Cardiac fibroblast (primary cell): ENCODE measurements at regions not wholly inside any gene's neighbourhood (a gene's known extent, or its start where the extent isn't known, plus 50 kb on each side); places are given as distances from the start of the nearest gene placed in this dataset.

ENCODE experiments used
- DNase-seq, 2 donors: peaks; one replicate each; pipeline versions ENCODE4 v3.0.0 to v3.0.0-alpha.2; 2010; ENCODE audit warnings: low read depth in 2 of 2
- H3K4me3 ChIP-seq, 2 donors: replicated peaks in 1 of 2; 1 replicate in 1 of 2; 2 replicates in 1 of 2; pipeline ENCODE4 v1.5.1; 2011; ENCODE audit warnings: low read depth in 2 of 2, low read length in 2 of 2, mild to moderate bottlenecking in 2 of 2, moderate library complexity in 1 of 2
- TF ChIP-seq, protein P1 (sequence below): IDR thresholded peaks from one replicate; pipeline ENCODE4 v1.5.1; 2011; ENCODE audit warnings: low read depth, mild to moderate bottlenecking, low read length, inconsistent platforms

DNA sequence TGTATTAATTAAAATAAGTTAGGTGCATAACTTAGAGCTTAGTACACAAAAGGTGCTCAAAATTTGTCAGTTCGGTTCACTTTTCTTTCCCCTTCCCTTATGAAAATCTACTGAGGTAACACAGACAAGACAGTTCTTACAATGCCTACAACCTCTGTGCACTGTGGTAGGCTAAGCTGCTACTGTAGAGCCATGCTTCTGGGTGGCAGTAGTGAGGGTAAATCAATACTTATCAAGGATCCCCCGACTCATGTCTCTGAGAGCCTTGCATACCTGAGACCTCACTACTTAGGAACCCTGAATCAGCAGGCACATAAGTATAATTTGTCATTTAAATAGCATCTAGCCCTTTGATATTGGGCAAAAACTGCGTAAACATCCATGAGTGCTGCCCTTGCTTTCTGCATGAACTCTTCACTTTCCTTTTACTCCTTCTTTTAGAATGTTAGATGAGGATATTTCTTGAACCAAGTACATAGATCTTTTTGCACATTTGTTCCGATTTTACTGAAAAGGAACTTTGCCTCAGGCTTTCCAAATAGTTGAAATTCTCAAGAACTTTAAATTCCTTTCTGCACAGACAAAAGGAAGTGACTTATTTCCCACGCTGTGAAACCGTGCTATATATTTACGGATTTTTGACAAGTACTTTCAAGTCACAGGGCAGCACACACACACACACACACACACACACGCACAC, 234.4 kb downstream of the TRIB2 start:
- TF ChIP-seq, protein P1, sequence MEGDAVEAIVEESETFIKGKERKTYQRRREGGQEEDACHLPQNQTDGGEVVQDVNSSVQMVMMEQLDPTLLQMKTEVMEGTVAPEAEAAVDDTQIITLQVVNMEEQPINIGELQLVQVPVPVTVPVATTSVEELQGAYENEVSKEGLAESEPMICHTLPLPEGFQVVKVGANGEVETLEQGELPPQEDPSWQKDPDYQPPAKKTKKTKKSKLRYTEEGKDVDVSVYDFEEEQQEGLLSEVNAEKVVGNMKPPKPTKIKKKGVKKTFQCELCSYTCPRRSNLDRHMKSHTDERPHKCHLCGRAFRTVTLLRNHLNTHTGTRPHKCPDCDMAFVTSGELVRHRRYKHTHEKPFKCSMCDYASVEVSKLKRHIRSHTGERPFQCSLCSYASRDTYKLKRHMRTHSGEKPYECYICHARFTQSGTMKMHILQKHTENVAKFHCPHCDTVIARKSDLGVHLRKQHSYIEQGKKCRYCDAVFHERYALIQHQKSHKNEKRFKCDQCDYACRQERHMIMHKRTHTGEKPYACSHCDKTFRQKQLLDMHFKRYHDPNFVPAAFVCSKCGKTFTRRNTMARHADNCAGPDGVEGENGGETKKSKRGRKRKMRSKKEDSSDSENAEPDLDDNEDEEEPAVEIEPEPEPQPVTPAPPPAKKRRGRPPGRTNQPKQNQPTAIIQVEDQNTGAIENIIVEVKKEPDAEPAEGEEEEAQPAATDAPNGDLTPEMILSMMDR, result no peak
- peak; percentile 71 to 75 for DNase-seq
- H3K4me3 ChIP-seq, result no peak overlapping the region

- TF ChIP-seq, protein P1, result no peak
- DNase-seq, result no peak
- H3K4me3 ChIP-seq, result no peak overlapping the region
Observed at GRCh38 chr2:12951657-12951973, 234.9 kb downstream of the TRIB2 start.

GRCh38 chr2:12953596-12953995, 236.9 kb downstream of the TRIB2 start:
- DNase-seq, result no peak
- TF ChIP-seq, protein P1, result no peak
- H3K4me3 ChIP-seq, result no peak overlapping the region

DNA sequence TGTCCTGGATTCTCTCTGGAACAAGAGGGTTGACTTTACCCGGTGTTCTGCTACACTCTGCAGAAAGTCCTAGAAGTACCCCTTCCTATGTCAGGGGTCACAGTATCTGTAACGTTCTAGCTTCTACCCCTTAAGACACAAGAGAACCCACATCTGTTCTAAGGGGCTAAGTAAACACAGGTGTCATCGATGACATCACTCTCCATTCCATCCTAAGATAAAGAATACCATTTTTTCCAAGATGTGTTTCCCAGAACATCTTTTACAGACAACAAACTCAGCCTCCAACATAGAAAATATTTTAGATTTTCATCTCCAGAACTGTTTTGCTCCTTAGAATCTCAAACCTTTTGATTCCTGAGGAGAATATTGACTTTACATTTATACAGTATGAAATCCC, 239.1 kb downstream of the TRIB2 start:
- no peak overlapping the region for H3K4me3 ChIP-seq
- TF ChIP-seq, protein P1, result no peak
- no peak for DNase-seq

DNA sequence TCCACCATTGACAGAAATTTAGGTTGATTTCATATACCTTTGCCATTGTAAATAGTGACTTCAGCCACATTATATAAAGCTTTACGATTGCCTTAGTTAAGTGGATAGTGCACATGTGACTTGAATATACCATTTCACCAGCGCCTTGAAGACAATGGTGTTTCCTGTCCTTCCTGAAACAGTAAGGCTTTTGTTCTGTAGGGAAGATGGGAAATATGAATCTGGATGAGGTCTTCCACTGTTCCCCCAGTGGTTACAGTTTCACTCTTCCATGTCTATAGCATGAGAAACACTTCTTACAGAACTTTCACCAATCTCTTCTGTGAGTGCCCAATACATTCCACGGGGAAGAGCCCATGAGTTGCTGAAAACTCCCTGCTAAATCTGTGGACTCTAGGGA, 240.5 kb downstream of the TRIB2 start:
- no peak for DNase-seq
- TF ChIP-seq, protein P1, result no peak
- no peak overlapping the region for H3K4me3 ChIP-seq

DNA sequence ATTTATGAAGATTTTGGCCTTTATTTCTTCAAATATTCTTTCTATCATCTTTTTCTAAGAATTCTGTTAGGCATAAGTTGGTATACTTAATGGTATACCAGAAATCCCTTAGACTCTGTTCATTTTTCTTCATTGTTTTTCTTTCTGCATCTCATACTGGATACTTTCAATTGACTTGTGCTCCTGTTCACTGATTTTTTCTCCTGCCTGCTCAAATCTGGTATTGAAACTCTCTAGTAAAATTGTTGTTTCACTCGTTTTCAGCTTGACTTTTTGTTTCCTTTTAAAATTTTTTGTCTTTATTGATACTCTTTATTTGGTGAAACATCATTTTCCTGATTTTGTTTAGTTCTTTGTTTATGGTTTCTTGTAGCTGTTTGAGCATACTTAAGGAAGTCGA, 243.2 kb downstream of the TRIB2 start:
- DNase-seq, result no peak
- H3K4me3 ChIP-seq, result no peak overlapping the region
- TF ChIP-seq, protein P1, result no peak

GRCh38 chr2:12960671-12961070, 243.9 kb downstream of the TRIB2 start:
- peak in 1 of 2 donors; percentile 11 for DNase-seq
- TF ChIP-seq, protein P1, result no peak
- no peak overlapping the region for H3K4me3 ChIP-seq
